ENCODE measurements at regions not wholly inside any gene's neighbourhood (a gene's known extent, or its start where the extent isn't known, plus 50 kb on each side); places are given as distances from the start of the nearest gene placed in this dataset.

DNA sequence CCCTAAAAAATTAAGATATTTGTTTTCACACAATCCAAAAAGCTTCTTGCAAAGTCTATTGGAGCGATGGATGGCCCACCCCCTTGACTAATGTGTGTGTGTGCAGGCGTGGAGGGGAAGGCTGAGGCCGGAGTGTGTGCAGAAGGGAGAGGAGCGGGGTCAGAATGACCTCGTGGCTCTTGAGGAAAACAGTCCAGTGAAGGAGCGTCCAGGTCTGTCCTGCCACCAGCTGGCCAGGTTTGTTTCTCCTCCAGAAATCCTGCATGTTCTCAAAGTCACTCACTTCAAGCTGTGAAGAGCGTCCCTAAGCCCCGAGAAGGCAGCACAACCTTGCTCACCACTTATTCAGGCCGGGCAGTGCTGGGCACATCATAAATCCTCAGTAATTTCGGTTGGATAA is 69.5 kb upstream of the SSX2IP start:
- peak; percentile 28 for DNase-seq

DNA sequence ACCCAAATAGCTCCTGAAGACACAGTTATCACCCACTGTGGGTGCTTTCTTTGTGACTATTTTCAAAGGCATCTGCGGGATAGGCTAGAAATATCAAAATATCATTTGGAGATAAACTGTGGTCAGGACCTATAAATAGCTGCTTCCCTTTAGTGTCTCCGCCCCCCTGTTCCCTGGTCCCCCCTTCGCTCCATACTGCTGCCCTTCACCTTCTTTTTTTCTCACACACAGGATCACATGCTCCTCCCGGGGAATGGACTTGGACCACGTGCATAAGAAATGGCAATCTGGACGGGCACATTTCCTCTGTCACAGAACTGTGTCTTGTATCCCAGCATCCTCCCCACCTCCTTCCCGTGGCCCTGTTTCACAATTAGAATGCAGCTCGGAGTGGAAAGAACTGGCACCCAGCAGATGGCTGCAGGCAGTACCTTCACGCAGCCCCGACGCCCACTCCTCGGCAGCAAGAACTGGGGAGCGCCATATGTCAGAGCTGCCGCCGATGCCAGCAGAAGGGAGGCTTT is 68.8 kb upstream of the SSX2IP start:
- DNase-seq, result peak; percentile 53

DNA sequence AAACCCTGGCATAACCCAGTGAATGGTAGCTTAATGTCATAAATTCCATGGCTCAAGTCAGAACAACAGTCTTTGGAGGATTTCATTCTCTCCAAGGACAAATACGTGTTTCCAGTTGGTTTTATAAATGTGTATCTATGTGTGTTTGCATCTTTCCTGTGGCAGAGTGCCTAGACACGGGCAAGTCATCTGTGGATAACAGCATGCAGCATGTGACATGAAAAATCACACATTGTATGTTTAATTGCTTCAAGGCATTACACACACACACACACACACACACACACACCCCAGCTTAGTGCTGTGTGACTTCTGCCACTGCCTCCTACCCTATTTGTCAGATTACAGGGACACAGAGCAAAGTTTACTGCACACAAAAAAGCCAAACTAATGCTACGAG is 68.2 kb upstream of the SSX2IP start:
- DNase-seq, result no peak

DNA sequence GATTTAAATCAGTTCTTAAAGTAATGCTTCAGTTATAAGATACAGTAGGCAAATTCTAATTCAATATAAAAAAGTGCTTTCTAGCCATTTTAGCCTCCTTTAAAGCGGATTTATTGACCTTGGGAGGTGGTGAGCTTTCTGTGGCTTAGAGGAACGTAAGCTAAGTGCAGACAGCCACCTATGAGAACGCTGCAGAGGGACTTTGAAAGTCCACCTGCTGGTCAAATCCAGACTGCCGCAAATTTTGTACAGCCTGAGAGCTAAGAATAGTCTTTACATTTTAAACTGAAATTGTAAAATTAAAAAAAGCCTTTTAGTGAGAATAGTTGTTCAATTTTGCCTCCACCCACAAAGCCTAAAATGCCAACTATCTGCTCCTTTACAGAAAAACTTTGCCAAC is 67.0 kb upstream of the SSX2IP start:
- no peak for DNase-seq

DNA sequence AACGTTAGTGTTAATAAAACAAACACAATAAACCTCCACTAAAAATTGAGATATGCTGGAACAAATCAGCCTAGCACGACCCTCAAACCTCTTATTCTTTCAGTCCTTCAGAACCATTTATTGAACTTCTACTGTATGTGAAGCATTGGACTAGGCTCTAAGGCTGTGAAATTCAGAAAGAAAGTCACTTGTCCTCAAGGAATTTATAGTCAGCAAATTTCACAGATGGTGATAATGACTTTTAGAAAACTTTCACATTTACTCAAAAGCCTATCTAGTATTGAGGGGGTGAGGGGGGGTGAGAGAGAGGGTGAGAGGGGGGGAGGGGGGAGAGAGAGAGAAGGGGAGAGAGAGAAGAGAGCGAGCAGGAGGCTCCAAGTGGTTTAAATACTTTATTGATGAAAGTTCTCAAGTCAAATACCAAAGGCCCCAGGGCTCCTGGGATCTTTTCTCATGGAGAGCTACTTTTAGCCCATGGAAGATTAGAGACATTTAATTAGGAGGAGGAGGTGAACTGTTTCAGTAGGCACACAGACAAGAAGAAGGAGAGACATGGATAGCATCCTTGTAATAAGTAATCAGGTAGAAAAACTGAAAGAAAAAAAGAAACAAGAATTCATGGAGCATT is 66.3 kb upstream of the SSX2IP start:
- DNase-seq, result no peak

DNA sequence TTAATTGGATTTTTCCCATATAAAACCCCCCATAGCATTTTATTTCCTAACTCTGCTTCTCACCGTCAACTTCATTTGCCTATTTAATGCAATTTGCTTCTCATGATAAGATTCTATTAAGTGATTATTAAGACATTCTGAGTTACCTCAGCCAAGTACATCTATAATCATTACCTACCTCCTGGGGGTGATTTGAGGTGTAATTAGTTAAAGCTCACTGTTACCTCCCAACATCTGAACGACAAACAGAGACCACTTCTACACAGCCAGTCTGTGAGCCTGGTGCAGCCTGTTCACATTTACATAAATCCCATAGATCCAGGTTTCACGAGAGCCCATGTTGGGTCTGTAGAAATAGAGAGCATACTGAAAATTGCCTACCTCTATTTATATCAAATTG is 65.7 kb upstream of the SSX2IP start:
- no peak for DNase-seq

DNA sequence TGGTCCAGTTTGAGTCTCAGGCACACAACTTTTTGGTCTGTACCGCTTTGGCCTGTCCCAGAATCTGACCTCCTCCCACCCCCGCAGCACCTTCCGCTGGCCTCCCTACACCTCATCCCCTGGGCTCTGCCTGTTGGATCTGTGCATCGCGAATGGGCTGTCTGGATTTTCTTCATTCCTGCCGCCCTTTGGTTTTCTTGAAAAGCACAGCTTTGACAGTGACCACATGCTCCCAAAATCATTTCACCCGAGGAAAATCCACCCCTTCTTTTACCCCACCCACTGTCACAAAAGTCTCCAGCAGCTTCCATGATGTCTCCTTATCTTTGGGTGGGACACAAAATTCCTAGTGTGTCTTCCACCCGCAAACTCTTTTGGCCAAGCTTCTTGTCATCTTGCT is 65.0 kb upstream of the SSX2IP start:
- no peak for DNase-seq

DNA sequence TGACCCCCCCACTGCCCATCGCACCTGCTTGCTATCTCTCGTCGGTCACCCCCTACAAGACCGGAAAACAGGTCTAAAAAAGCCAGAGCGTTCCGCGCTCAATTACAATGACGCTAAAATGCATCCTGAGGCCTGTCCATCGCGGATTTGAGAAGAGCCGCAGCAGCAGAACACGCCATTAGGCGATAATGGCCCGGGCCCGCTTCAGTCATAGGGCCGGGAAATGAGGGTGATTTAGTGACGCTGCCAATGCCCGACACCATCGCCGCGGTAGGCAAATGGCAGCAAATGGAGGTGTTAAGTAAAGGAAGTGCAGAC is 64.1 kb upstream of the SSX2IP start:
- no peak for DNase-seq

DNA sequence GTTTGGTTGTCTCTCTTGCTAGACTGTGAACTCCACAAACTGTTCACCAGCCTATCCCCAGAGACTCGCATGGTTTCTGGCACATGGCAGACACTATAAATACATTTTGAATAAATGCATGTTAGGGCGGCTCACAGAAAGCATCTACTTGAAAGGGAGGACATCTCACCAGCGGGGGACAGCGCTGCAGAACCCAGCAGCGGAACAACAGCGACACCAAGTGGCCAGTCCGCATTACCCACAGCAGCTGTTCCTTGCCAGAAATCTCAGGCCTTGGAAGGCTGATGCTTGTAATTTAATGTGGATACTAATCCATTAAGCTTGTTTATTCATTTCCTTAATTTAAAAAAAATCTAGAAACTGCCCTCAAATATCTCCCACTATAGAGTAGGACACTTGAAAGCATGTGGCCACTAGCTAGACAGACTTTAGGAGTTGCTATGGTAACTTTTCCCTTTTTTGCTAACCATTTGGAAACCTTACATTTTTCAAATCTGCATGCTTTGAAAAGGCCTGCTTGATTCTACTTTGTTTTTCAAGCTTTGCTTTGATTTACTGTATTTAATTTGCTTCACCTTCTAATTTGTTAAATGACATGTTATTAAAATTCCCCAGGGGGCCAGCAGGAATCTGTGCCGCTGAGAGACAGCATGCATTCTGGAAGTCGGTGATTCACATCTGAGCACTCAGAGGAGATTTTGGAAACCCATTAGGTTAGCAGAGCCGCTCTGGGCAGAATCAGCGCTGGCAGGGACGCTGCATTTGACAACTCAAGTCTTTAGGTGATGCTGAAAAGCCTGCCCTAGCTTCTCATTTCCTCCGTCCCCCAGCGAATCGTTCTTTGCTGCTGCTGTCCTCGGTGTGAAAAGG is 63.5 kb upstream of the SSX2IP start:
- peak; percentile 88 for DNase-seq

DNA sequence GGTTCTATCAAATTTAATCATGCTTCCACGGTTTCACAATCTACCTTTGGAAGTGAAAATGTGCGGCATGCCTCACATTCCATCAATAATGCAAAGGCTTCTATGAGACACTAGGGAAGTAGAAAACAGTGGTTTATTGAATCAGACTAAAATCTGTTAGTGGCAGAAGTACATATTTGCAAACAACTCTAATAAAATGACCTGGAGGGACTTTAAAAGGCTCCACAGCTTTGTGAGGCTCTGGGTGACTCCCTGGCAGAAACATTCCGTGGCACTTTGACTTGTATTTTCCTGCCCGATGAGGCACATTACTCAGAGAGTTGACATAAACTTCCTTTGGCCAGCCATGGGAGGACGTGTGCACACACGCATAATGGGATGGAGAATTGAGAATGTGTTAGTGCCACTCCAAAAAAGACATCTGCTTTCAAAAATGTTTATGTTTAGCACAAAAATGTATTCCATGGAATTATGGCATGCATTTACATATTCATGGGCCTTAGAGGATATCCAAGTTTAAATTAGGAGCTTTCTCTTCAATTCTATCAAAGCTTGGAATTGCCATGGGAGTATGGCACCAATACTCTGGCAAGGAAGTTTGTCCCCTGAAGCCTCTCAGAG is 60.0 kb upstream of the SSX2IP start:
- DNase-seq, result peak; percentile 36

DNA sequence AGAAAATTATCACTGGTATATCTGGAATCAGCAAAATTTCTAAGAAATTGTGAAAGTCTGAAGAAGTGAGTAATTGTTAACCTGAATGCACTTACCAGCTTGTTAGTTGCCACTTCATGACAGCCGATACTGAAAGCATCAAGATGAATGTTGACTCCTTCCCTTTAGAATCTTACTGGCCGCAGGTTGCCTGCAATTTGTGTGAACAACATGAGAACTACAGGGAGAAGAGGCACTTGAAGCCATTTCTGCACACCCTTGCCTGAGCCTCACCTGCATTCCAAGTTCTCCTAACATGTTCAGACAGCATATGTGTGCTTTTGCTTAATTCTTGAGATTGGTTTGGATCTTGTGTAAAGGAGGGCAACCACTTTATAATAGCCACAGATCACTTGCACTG is 59.2 kb upstream of the SSX2IP start:
- DNase-seq, result no peak

DNA sequence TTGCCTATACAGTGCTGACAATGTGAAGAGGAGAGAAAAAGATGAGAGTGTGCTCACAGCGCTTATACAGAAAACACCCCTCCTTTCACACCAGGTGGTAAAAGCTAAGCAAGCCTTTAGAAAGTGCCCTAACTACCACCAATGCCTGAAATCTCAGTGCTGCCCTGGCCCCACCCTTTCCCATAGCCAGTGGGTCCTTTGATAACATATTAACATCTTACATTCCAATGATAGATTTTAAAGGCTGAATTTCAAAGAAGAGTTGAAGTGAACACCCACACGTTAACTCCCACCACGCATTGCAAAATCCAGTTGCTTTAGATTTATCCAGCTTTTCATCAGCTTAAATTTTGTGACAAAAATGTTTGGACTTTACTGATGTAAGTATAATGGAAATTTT is 58.1 kb upstream of the SSX2IP start:
- DNase-seq, result no peak

DNA sequence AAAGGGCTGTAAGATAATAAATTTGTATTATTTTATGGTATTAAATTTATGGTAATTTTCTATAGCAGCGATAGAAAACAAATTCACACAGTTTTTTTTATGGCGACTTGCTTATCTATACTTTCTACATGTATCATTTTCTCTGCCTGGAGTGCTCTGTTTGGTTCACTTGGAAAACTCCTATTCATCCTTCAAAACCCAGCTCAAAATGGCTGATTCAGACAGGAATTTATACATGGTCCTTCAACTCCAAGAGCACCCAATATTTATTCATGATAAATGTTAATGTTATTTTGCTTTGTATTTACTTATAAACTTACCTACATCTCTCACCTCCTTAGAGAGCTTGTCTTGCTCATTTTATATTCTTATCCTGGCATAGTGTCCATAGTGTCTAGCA is 55.6 kb upstream of the SSX2IP start:
- DNase-seq, result no peak

DNA sequence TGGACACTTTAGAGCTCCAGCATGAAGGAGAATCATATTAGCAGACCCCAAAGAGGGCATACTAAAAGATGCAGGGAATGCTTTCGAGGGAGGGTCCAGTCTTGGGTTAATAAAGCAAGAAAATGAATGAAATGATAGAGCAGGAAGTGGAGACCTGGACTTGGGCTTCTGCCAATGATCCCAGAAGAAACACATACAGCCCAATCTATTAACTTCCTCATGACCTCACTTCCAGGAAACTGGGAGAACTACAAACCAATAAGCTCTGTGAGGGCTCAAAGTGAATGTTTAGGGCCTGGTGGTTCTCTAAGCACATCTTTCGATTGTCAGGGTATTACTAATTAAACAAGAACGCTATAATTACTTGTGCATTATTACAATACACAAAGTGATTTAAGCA is 53.6 kb upstream of the SSX2IP start:
- DNase-seq, result no peak

DNA sequence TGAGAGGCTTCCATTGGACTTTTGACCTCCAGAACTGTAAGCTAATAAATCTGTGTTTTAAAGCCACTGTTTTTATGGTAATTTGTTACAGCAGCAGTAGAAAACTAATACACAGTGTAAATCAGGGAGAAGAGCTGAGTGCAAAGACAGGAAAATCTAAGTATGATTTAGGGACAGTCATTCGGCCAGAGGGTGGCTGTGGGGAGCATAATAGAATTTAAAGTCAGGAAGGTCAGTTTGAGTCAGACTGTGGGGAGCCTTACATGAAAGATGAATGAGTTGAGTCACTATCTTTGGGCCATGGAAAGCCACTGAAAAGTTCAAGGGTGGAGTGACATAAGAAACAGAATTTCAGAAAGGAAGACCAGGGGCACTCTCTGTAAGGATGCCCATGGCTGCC is 52.4 kb upstream of the SSX2IP start:
- no peak for DNase-seq

DNA sequence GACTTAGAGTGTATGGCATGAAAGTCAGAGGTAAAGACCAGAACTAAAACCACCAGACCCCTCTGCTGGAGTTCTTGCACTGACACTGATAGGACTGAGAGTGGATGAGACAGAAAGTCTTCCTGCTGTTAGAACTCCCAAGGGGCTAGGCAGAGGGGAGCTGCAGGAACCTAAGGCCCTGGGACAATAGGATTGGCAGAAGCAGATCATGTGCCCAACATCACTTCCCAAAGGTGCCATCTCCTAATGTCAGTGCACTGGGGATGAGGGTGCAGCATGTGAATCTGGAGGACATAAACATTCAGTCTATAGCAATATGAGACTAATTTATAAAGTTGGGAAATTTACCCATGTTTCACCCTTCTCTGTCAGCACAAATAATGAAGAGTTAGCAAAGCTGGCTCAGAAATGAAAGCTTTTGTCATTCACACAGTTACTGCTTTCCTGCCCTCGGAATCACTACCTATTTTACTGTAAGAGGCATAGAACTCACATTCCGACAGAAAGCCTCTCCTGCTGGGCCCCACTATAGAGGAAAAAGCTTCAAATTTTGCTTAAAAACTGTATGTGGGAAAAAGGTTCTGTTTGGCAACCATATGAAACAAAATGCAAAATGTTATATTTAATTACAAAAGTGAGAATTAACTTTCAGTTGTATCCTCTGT is 49.9 kb upstream of the SSX2IP start:
- DNase-seq, result no peak

Measured in retina (tissue), 1 donor.